KMS-11 (cell line): ENCODE measurements at regions not wholly inside any gene's neighbourhood (a gene's known extent, or its start where the extent isn't known, plus 50 kb on each side); places are given as distances from the start of the nearest gene placed in this dataset.
A peak's percentile ranks its signal among the peaks of the same experiment; 100 is the strongest.

Experiments
- H2AFZ ChIP-seq: fragments of 200-600 bp; sonication (generic); 2 replicates; pipeline ENCODE4 v1.6.1; 2016; ENCODE audit warnings: antibody characterized with exemption, mixed run types, low read depth
- H3K27ac ChIP-seq: fragments of 200-600 bp; sonication (generic); 2 replicates; pipeline ENCODE4 v1.6.1; 2016; ENCODE audit warnings: mild to moderate bottlenecking, mixed run types
- H3K27me3 ChIP-seq: fragments of 200-600 bp; sonication (generic); 2 replicates; pipeline ENCODE4 v1.6.1; 2017; ENCODE audit warnings: mild to moderate bottlenecking, low read depth, mixed run types, moderate library complexity; ENCODE audit not compliant: insufficient read depth
- H3K36me3 ChIP-seq: fragments of 200-600 bp; sonication (generic); 2 replicates; pipeline ENCODE4 v1.6.1; 2017; ENCODE audit warnings: mild to moderate bottlenecking, mixed run types; ENCODE audit not compliant: insufficient read depth
- H3K4me1 ChIP-seq: fragments of 200-600 bp; sonication (generic); 2 replicates; pipeline ENCODE4 v1.6.1; 2016; ENCODE audit warnings: mild to moderate bottlenecking, low read depth, mixed run types; ENCODE audit not compliant: poor library complexity, severe bottlenecking
- H3K4me2 ChIP-seq: fragments of 200-600 bp; sonication (generic); 2 replicates; pipeline ENCODE4 v1.7.0; 2016; ENCODE audit warnings: mild to moderate bottlenecking, mixed run types
- H3K4me3 ChIP-seq: fragments of 200-600 bp; sonication (generic); IDR thresholded peaks from 2 replicates; pipeline ENCODE4 v1.6.1; 2017; ENCODE audit warnings: low read depth, low read length, mixed read lengths; ENCODE audit not compliant: insufficient read depth
- H3K79me2 ChIP-seq: fragments of 200-600 bp; sonication (generic); 2 replicates; pipeline ENCODE4 v1.6.1; 2016; ENCODE audit warnings: low read depth, mixed run types; ENCODE audit not compliant: insufficient read depth
- H3K9ac ChIP-seq: fragments of 200-600 bp; sonication (generic); 2 replicates; pipeline ENCODE4 v1.6.1; 2016; ENCODE audit warnings: mild to moderate bottlenecking, mixed run types
- H4K20me1 ChIP-seq: fragments of 200-600 bp; sonication (generic); 2 replicates; pipeline ENCODE4 v1.6.1; 2016; ENCODE audit warnings: mild to moderate bottlenecking, mixed run types; ENCODE audit not compliant: insufficient read depth
- CTCF ChIP-seq: fragments of 200-600 bp; sonication (generic); conservative IDR thresholded peaks from 2 replicates; pipeline ENCODE4 v1.6.1; 2017; ENCODE audit warnings: low read depth, mild to moderate bottlenecking, antibody characterized with exemption, low read length, moderate library complexity, mixed read lengths

- Histone ChIP-seq H3K4me2 (peak overlapping the region; percentile 81), H3K4me3 (no peak overlapping the region)
These were observed 88.9 kb upstream of the KLF6 start for GRCh38 chr10:3873728-3874461.

GRCh38 chr10:3872712-3873329 lies 87.8 kb upstream of the KLF6 start:
- H3K79me2 ChIP-seq: no peaks in the 10 kb centered on the region
- H3K36me3 ChIP-seq: no peaks in the 10 kb centered on the region
- H3K4me1 ChIP-seq: peaks cover 63% of the 10 kb centered on the region
- H3K9ac ChIP-seq: no peak overlapping the region
- H3K4me3 ChIP-seq: no peak overlapping the region
- H4K20me1 ChIP-seq: no peaks in the 10 kb centered on the region
- no peak overlapping the region for H2AFZ ChIP-seq
- H3K4me2 ChIP-seq: 0 out of 2 replicates have a peak overlapping the region, but pooled peaks have one; percentile 81
- no peaks in the 10 kb centered on the region for H3K27me3 ChIP-seq
- TF ChIP-seq CTCF: no peak
- peak overlapping the region; percentile 91; the same call in 1 of the 2 replicates for H3K27ac ChIP-seq

More at GRCh38 chr10:3873728-3874461, 88.9 kb upstream of the KLF6 start:
- no peak for TF ChIP-seq CTCF
- peak overlapping the region; percentile 91 for H3K27ac ChIP-seq
- no peak overlapping the region for H2AFZ ChIP-seq
- no peaks in the 10 kb centered on the region for H3K79me2 ChIP-seq
- peaks cover 61% of the 10 kb centered on the region for H3K4me1 ChIP-seq
- H3K9ac ChIP-seq: peak overlapping the region; percentile 54
- no peaks in the 10 kb centered on the region for H3K27me3 ChIP-seq
- no peaks in the 10 kb centered on the region for H4K20me1 ChIP-seq
- H3K36me3 ChIP-seq: no peaks in the 10 kb centered on the region

- Histone ChIP-seq H3K4me1 (peaks cover 50% of the 10 kb centered on the region), H3K79me2 (no peaks in the 10 kb centered on the region), H3K4me2 (no peak overlapping the region), H3K4me3 (no peak overlapping the region), H4K20me1 (no peaks in the 10 kb centered on the region), H3K27me3 (no peaks in the 10 kb centered on the region), H3K36me3 (no peaks in the 10 kb centered on the region), H2AFZ (no peak overlapping the region), H3K9ac (no peak overlapping the region), H3K27ac (no peak overlapping the region)
- TF ChIP-seq CTCF: no peak
These were observed 86.5 kb upstream of the KLF6 start for GRCh38 chr10:3871424-3871996.

DNA sequence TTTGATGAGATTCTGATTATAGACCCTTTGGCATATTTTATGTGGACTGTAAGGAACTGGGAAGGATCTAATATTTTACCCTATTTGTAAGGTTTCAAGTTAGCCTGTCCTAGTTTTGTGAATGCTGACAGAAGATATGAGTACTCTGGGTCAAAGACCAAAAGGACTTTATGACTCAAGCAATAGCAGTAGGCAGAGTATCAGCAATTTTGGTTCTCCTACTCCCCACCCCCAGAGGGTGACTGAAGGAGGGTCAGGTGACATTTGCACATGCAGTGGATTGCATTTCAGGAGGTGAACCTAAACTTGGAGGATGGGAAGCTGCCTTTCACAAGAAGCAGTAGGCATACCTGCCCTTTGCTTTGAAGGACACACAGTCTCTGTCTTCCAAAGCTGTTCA lies 84.0 kb upstream of the KLF6 start:
- Histone ChIP-seq H3K27ac (no peak overlapping the region), H3K4me3 (no peak overlapping the region), H3K4me1 (peaks cover 26% of the 10 kb centered on the region), H4K20me1 (no peaks in the 10 kb centered on the region), H3K36me3 (no peaks in the 10 kb centered on the region), H2AFZ (no peak overlapping the region), H3K9ac (no peak overlapping the region), H3K27me3 (no peaks in the 10 kb centered on the region), H3K4me2 (no peak overlapping the region), H3K79me2 (no peaks in the 10 kb centered on the region)
- TF ChIP-seq CTCF: no peak
